ENCODE measurements at regions not wholly inside any gene's neighbourhood (a gene's known extent, or its start where the extent isn't known, plus 50 kb on each side); places are given as distances from the start of the nearest gene placed in this dataset.

DNA sequence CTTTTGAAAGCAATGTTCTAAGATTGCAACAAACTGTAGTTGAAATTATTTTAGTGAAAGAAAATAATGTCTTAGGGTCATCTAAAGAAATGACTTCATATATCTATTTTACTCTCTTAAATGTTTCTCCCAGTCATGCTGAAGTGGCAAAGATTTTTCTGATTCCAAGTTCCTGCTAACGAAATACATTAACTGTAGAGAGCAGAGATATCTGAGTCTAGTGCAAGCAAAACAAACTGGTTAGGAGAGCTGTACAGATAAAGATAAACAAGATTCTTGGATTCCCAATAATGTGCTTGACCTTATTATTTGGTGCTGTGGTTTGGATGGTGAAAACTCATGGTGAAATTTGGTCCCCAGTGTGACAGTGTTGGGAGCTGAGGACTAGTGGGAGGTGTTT lies 199.9 kb upstream of the PWP1 start:
- no peaks in the 10 kb centered on the region for H3K36me3 Mint-ChIP-seq
- H3K9me3 Mint-ChIP-seq: no peaks in the 10 kb centered on the region

DNA sequence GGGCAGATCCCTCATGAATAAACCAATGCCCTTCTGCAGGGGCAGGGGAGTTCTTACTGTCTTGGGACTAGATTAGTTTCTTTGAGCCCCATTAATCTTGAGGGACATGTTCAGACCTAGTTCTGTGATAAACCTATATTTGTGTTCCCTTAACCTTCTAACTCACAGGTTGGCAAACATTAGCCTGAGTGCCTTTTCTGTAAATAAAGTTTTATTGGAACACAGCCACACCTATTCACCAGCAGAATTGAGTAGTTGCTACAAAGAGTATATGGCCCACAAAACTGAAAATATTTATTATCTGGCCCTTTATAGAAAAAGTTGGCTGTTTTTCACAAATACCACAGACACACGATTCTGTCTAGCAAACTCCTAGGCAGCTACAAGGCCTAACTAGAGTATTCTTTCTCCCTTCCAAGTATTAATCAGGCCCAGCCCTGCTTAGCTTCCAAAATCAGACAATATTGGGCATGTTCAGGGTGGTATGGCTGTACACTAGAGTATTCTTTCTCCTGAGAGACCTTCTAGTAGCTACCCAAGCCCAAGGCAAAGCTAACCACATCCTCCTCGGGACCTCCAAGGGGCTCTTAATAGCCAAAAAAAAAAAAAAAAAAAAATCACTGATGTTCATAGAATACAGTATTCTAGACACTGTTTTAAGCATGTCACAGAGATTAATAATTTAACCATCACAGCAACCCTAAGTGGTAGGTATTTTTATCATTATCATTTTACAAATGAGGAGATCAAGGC lies 199.3 kb upstream of the PWP1 start:
- ATAC-seq (replicated peaks) (no peak), DNase-seq (no peak)
- H3K9me3 Mint-ChIP-seq: peaks cover 0 to 4% of the 10 kb centered on the region in 2 donors
- peaks cover 0 to 9% of the 10 kb centered on the region in 2 donors for H3K27me3 Mint-ChIP-seq
- no peak overlapping the region for H3K4me3 Mint-ChIP-seq
- H3K4me1 Mint-ChIP-seq: peaks cover 21 to 30% of the 10 kb centered on the region in 2 donors
- H3K27ac Mint-ChIP-seq: no peak overlapping the region
- no peaks in the 10 kb centered on the region for H3K36me3 Mint-ChIP-seq

More for the DNA sequence above, 199.9 kb upstream of the PWP1 start:
- Mint-ChIP-seq H3K27ac (no peak overlapping the region), H3K27me3 (peaks cover 0 to 9% of the 10 kb centered on the region in 2 donors), H3K4me1 (peaks cover 15 to 26% of the 10 kb centered on the region in 2 donors), H3K4me3 (no peak overlapping the region)
- DNase-seq: no peak
- ATAC-seq (replicated peaks): no peak

DNA sequence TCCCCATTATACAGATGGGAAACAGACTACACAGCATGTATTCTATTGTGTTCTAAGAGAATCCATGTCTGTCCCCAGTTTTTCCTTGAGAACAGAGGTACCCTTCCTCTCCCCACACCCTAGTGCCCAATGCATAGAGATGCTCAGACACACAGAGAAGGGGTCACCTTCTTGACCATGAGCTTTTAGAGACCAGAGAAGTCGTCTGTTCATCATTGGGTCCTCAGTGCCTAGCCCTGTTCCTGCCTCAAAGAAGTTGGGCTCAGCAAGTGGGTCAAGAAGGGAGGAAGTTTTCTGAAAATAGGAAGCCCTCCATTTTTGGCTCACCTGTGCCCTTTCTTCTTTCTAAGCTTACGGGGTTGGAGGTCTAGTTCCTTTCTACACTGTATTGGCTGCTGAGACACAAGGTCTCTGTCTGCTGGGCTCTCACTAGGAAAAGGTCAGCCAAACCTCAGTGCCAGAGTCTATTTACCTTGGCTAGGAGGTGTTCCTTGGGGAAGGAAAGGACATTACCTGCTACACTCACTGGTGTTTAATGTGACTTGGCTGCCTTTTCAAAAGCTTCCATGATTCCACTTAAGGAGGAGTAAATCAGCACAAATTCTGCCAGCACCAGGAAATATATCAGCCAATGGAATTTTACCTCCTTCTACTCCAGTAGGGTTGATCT lies 198.5 kb upstream of the PWP1 start:
- ATAC-seq (replicated peaks) (no peak), DNase-seq (no peak)
- Mint-ChIP-seq H3K4me3 (no peak overlapping the region), H3K27ac (no peak overlapping the region), H3K4me1 (peaks cover 30 to 36% of the 10 kb centered on the region in 2 donors), H3K9me3 (peaks cover 0 to 4% of the 10 kb centered on the region in 2 donors), H3K27me3 (peaks cover 0 to 9% of the 10 kb centered on the region in 2 donors), H3K36me3 (no peaks in the 10 kb centered on the region)

DNA sequence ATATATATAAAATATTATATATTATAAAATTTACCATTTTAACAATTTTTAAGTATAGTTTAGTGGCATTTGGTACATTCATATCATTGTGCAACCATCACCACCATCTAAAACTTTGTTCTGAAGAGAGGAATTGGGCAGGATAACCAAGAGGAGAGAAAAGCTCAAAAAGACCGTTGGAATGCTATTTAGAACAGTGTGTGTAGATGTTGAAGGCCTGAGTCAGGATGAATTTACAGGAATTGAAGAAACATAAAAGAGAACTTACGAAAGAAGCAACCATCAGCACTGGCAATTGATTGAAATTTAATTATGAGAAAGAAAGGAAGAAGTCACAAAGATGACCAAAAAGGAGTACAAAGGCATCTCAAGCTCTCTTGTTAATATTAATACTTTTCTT lies 196.9 kb upstream of the PWP1 start:
- no peak for DNase-seq
- ATAC-seq (replicated peaks): no peak
- peaks cover 0 to 9% of the 10 kb centered on the region in 2 donors for H3K27me3 Mint-ChIP-seq

DNA sequence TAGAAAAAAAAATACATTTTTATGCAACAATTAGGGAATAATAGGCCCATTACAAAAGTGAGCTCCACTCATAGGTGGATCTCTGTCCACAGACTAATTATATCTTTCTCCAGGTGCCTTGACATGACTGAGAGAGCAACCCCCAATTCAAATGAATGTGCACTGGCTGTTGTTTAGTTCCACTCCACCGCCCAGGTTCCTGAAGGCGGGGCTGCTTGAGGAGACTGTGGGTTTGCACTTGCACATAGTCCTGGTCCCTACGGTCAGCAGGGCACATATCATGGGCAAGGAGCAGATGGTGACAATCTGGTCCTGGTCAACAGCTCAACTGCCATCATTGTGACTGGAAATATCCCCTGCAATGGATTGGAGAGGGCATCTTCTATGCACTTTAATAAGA lies 195.6 kb upstream of the PWP1 start:
- Mint-ChIP-seq H3K27ac (no peak overlapping the region), H3K27me3 (no peaks in the 10 kb centered on the region), H3K9me3 (peaks cover 0 to 4% of the 10 kb centered on the region in 2 donors), H3K36me3 (no peaks in the 10 kb centered on the region), H3K4me1 (peaks cover 57 to 61% of the 10 kb centered on the region in 2 donors), H3K4me3 (no peak overlapping the region)
- DNase-seq: no peak
- peak in 1 of 2 donors; percentile 38 for ATAC-seq (replicated peaks)

More for the DNA sequence above, 196.9 kb upstream of the PWP1 start:
- H3K36me3 Mint-ChIP-seq: no peaks in the 10 kb centered on the region
- H3K4me3 Mint-ChIP-seq: no peak overlapping the region
- H3K9me3 Mint-ChIP-seq: peaks cover 0 to 4% of the 10 kb centered on the region in 2 donors
- peaks cover 45 to 50% of the 10 kb centered on the region in 2 donors for H3K4me1 Mint-ChIP-seq
- no peak overlapping the region for H3K27ac Mint-ChIP-seq

DNA sequence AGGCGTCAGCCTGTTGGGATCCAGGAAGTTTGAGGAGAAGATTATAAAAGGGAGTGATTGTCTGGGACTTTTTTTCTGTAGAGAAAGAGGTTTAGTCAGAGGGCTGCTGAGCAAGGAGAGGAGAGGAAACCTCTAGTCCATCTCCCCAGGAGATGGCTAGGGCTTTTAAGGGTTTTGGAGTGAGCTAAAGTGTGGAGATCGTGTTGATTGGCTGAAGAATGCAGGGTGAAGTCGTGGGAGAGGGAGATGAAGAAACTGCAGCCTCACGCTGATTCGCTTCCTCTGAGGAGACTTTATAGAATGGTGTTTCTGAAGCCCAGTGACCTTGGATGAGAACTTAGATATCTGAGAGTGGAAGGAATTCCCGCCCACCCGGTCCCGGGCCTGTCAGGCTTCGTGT lies 193.7 kb upstream of the PWP1 start:
- peaks cover 57 to 58% of the 10 kb centered on the region in 2 donors for H3K4me1 Mint-ChIP-seq
- no peaks in the 10 kb centered on the region for H3K27me3 Mint-ChIP-seq
- DNase-seq (no peak), ATAC-seq (replicated peaks) (no peak)
- H3K36me3 Mint-ChIP-seq: no peaks in the 10 kb centered on the region
- peak overlapping the region; percentile 7 for H3K27ac Mint-ChIP-seq
- H3K4me3 Mint-ChIP-seq: no peak overlapping the region
- peaks cover 0 to 4% of the 10 kb centered on the region in 2 donors for H3K9me3 Mint-ChIP-seq

DNA sequence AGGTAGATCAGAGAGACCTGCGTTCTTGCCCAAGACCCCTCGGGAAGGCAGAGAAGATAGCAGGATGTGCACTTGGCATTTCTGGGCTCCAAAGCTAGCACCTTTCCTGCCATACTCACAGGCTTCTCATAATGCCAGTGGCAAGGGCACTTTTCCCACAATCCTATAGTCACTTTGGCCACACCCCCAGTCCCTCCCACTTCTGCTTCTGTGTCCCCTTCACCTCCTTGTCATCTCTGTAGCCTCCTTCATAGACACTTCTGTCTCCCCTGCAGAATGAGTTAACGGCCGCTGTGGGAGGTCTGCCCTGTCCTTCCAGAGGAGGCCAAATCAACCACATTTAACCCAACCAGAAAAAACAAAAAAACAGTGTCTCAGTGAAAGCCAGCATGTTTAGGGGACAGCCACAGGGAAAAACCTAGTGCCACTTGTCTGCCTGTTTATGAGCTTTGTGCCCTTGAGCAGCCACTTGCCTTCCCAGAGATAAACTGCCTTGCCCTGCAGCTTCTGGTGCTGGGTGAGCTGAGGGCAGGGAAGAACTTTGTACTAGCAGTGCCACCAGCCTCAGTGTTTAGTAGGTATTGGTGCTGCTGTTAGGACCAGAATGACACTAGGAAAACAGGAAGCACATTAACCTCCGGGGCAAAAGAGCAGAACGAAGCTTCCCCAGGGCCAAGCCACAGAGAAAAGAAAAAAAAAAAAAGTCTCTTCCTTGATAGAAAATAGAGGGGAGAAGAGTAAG lies 193.0 kb upstream of the PWP1 start:
- ATAC-seq (replicated peaks) (peak; percentile 79 to 81), DNase-seq (peak; percentile 8)
- Mint-ChIP-seq H3K36me3 (peaks cover 3 to 5% of the 10 kb centered on the region in 2 donors), H3K4me1 (peaks cover 56 to 60% of the 10 kb centered on the region in 2 donors), H3K27ac (peak overlapping the region; percentile 81), H3K4me3 (peak overlapping the region; percentile 71 to 72), H3K27me3 (peaks cover 0 to 5% of the 10 kb centered on the region in 2 donors), H3K9me3 (peaks cover 5 to 10% of the 10 kb centered on the region in 2 donors)

DNA sequence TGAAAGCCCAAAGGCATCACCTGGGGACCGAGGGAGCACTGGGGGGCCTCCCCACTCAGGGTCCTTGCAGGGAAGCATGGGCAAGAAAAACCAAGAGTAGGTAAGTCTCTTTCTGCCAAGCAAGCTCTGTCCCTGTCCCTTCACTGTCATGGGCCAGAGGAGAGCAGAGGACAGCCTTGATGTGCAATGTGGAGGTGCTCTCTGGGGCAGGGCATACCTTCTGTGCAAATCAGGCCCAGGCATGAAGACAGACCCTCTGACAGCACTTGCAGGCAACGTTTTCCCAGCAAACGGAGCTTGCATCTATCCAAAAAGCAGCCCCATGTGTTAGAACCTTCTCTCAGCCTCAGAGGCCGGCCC lies 192.5 kb upstream of the PWP1 start:
- peak overlapping the region; percentile 81 for H3K27ac Mint-ChIP-seq
- peak overlapping the region; percentile 71 to 72 for H3K4me3 Mint-ChIP-seq
- H3K36me3 Mint-ChIP-seq: peaks cover 3 to 5% of the 10 kb centered on the region in 2 donors
- peaks cover 0 to 5% of the 10 kb centered on the region in 2 donors for H3K27me3 Mint-ChIP-seq
- DNase-seq (no peak), ATAC-seq (replicated peaks) (peak; percentile 70 to 72)
- peaks cover 52 to 56% of the 10 kb centered on the region in 2 donors for H3K4me1 Mint-ChIP-seq
- H3K9me3 Mint-ChIP-seq: peaks cover 5 to 10% of the 10 kb centered on the region in 2 donors

DNA sequence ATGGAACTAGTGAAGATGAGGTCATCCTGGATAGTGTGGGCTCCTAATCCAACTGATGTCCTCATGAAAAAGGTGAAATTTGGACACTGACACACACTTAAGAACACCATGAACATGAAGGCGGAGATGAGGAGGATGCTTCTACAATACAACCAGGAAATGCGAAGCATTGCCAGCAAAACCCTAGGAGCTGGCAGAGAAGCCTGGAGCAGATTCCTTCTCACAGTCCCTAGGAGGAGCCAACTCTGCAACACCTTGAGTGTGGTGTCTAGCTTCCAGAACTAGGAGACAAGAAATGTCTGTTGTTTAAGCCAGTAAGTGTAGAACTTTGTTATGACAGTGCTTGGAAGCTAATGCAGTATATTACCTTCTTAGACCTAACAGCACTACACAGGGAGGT lies 191.9 kb upstream of the PWP1 start:
- H3K4me1 Mint-ChIP-seq: peaks cover 52 to 55% of the 10 kb centered on the region in 2 donors
- ATAC-seq (replicated peaks) (no peak), DNase-seq (no peak)
- no peak overlapping the region for H3K4me3 Mint-ChIP-seq
- peaks cover 5 to 10% of the 10 kb centered on the region in 2 donors for H3K9me3 Mint-ChIP-seq
- H3K27ac Mint-ChIP-seq: no peak overlapping the region
- peaks cover 0 to 5% of the 10 kb centered on the region in 2 donors for H3K27me3 Mint-ChIP-seq
- H3K36me3 Mint-ChIP-seq: peaks cover 3 to 5% of the 10 kb centered on the region in 2 donors

DNA sequence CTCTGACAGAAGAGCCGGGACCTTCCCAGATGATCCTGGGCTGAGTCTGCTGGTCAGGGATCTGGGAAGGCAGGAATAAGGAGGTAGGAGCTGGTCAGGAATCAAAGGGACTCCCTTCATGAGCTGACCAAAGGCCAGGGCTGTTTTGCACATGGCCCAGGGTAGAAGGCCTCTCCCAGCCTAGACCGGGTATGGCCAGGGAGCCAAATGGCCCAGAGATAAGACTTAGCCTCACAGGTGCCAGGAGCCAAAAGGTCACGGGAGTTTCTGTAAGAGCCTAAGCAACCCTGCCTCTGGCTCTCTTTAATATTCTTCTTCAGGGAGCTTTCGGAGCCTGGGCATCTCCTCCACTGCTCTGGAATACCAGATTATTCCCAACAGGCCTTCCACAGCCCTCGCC lies 191.3 kb upstream of the PWP1 start:
- H3K27ac Mint-ChIP-seq: no peak overlapping the region
- ATAC-seq (replicated peaks) (no peak), DNase-seq (no peak)
- peaks cover 52% of the 10 kb centered on the region in 2 donors for H3K4me1 Mint-ChIP-seq
- peaks cover 3 to 5% of the 10 kb centered on the region in 2 donors for H3K36me3 Mint-ChIP-seq
- no peak overlapping the region for H3K4me3 Mint-ChIP-seq
- peaks cover 5 to 10% of the 10 kb centered on the region in 2 donors for H3K9me3 Mint-ChIP-seq
- H3K27me3 Mint-ChIP-seq: peaks cover 0 to 5% of the 10 kb centered on the region in 2 donors

DNA sequence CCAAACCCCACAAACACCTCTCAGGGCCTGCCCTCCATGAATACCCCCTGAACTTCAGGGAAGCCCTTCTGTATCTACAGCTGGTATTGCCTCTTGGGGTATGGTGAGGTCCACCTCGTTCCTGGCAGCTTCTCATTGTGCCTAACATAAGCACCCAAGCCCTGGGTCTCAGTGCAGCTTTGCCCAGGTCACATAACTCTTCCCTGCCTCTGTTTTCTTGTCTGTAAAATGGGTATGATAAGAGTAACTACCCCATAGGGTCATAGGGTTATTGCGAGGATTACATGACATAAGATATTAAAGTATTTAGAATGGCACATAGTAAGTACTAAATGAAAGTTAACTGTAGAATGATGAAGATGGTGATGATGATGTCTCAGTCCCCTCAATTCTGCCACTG lies 190.0 kb upstream of the PWP1 start:
- H3K9me3 Mint-ChIP-seq: peaks cover 5 to 10% of the 10 kb centered on the region in 2 donors
- H3K4me1 Mint-ChIP-seq: peaks cover 43% of the 10 kb centered on the region in 2 donors
- H3K4me3 Mint-ChIP-seq: no peak overlapping the region
- H3K36me3 Mint-ChIP-seq: peaks cover 3 to 5% of the 10 kb centered on the region in 2 donors
- no peak overlapping the region for H3K27ac Mint-ChIP-seq
- peaks cover 0 to 5% of the 10 kb centered on the region in 2 donors for H3K27me3 Mint-ChIP-seq
- ATAC-seq (replicated peaks) (no peak), DNase-seq (no peak)

DNA sequence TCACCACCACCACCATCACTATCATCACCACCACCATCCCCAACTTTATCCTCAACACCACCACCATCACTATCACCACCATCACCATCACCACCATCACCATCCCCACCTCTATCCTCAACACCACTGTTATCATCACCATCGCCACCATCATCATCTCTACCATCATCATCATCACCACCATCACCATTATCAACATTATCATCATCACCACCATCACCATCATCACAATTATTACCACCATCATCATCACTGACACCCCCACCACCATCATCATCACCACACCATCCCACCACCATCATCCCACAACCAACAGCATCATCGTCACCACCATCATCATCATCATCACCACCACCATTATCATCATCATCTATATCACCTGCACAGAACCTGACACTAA lies 188.4 kb upstream of the PWP1 start:
- peaks cover 31 to 34% of the 10 kb centered on the region in 2 donors for H3K4me1 Mint-ChIP-seq
- ATAC-seq (replicated peaks) (no peak), DNase-seq (no peak)
- H3K27me3 Mint-ChIP-seq: peaks cover 0 to 5% of the 10 kb centered on the region in 2 donors
- H3K27ac Mint-ChIP-seq: no peak overlapping the region
- peaks cover 5 to 6% of the 10 kb centered on the region in 2 donors for H3K9me3 Mint-ChIP-seq
- no peak overlapping the region for H3K4me3 Mint-ChIP-seq
- peaks cover 3 to 5% of the 10 kb centered on the region in 2 donors for H3K36me3 Mint-ChIP-seq

DNA sequence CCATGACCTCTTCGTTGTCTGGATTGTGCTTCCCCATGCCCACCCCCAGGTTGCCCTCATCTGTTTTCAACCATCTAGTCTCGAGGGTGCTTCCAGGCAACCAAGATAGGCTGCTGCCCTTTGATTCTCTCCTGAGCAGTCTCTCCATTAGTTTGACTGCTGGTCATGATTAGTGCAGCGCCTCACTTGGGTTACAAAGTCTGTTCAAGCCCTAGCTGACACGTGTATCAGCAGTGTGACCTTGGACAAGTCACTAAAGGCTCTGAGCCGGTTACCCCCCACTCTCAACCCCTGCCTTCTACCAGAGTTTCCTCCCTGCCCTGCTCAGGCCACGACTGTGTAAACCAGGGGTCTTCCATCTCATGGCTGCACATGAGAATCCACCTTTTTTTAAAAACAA lies 185.3 kb upstream of the PWP1 start:
- H3K27me3 Mint-ChIP-seq: peaks cover 0 to 5% of the 10 kb centered on the region in 2 donors
- no peak overlapping the region for H3K27ac Mint-ChIP-seq
- peaks cover 5 to 6% of the 10 kb centered on the region in 2 donors for H3K9me3 Mint-ChIP-seq
- H3K4me1 Mint-ChIP-seq: peaks cover 4 to 10% of the 10 kb centered on the region in 2 donors
- no peak overlapping the region for H3K4me3 Mint-ChIP-seq
- ATAC-seq (replicated peaks) (no peak), DNase-seq (no peak)
- peaks cover 3 to 5% of the 10 kb centered on the region in 2 donors for H3K36me3 Mint-ChIP-seq

DNA sequence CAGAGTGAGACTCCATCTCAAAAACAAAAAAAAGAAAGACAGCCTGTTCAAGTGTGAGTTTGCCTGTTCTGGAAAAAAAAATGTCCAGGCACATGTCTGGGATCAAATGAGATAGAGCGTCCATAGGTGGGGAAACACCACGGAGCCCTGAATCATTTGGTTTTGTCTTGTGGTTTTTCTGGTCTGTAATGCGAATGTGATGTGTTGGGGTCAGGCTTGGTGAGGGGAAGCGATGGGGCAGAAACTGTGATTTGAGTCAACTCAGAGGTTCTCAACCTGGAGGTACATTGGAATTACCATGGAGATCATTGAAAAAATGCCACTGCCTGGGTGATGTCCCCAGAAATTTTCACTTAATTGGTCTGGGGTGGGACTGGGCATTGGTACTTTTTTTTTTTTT lies 183.9 kb upstream of the PWP1 start:
- ATAC-seq (replicated peaks): peak; percentile 42 to 75
- Mint-ChIP-seq H3K9me3 (peaks cover 5 to 6% of the 10 kb centered on the region in 2 donors), H3K4me3 (no peak overlapping the region), H3K27me3 (peaks cover 0 to 5% of the 10 kb centered on the region in 2 donors), H3K4me1 (peaks cover 4 to 8% of the 10 kb centered on the region in 2 donors), H3K36me3 (peaks cover 3 to 5% of the 10 kb centered on the region in 2 donors), H3K27ac (no peak overlapping the region)
- no peak for DNase-seq

Measured in stimulated activated naive B cell treated with anti-CD40 and anti-IgM and Interleukin-4, amounts not matched to agents 10 μg/mL and 1 μg/mL and 100 μg/mL, for 72 hours (primary cell).